ENCODE measurements at regions not wholly inside any gene's neighbourhood (a gene's known extent, or its start where the extent isn't known, plus 50 kb on each side); places are given as distances from the start of the nearest gene placed in this dataset.

DNA sequence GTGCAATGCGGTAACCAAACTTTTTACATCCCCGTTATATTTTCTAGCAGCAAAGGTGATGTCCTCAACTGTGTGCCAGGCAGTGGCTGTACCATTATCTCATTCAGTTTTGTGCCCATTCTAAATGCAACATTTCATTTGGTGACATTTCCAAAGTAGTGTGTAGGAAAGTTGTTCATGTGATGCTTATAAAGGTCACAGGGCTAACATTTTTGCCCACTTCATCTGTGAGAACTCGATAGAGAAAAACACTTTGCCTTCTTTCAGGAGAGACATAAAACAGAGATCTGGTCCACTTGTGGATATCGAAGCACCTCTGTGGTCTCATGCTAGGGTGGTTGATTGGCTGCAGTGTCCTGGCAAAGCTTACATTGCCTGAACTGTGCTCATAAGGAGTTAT lies 414.2 kb upstream of the PDE3A start:
- intact Hi-C loops (cut with micrococcal nuclease), result no loop called here
- H3K4ac ChIP-seq (ENCODE audit: low read depth, low read length), result no peak overlapping the region
- no peak overlapping the region for H3K56ac ChIP-seq (ENCODE audit: extremely low read depth, insufficient read depth, low read length)
- no TSS peak for BruUV-seq (replicated peaks)
- no peaks in the 10 kb centered on the region for H3K9me3 ChIP-seq (ENCODE audit: control insufficient read depth, insufficient read depth, low read length)
- no peak overlapping the region for H4K5ac ChIP-seq (ENCODE audit: low read depth, low read length)
- H3K27ac ChIP-seq (ENCODE audit: insufficient read depth, low read length), result no peak overlapping the region
- no peak overlapping the region for H2AK9ac ChIP-seq (replicated peaks; ENCODE audit: low read depth, low read length, poor library complexity)
- H3K36me3 ChIP-seq (ENCODE audit: control insufficient read depth, insufficient read depth, low read length), result no peaks in the 10 kb centered on the region
- WGBS, 2 experiments (ENCODE audit: extremely low coverage in 2 of 2, insufficient read length in 1 of 2), result no CpG with 5 or more reads among the region's 4 CpGs
- H3K4me1 ChIP-seq (ENCODE audit: control insufficient read depth, insufficient read depth, low read length), result no peaks in the 10 kb centered on the region
- no peak overlapping the region for H3K14ac ChIP-seq (replicated peaks; ENCODE audit: low read depth, low read length)
- H2BK15ac ChIP-seq (ENCODE audit: low read depth, low read length), result no peak overlapping the region
- no peak overlapping the region for H3K4me3 ChIP-seq (ENCODE audit: insufficient read depth, low read depth, low read length)
- dilution Hi-C loops (cut with HindIII; ENCODE audit: low sequenced_read_pairs, unreplicated experiment), result no loop called here
- H3K9ac ChIP-seq (ENCODE audit: low read depth, low read length), result no peak overlapping the region
- H3K9me1 ChIP-seq (ENCODE audit: insufficient read depth, low read length), result no peaks in the 10 kb centered on the region
- no peak overlapping the region for H4K8ac ChIP-seq (ENCODE audit: low read depth in 2 of 2, low read length in 2 of 2)
- H3K79me1 ChIP-seq (ENCODE audit: low read depth in 1 of 2, low read length in 2 of 2), result no peaks in the 10 kb centered on the region
- in situ Hi-C loops (cut with MboI; ENCODE audit: low sequenced_read_pairs), result no loop called here
- no peaks in the 10 kb centered on the region for H4K20me1 ChIP-seq (ENCODE audit: insufficient read depth, low read length)
- no peak overlapping the region for H3K18ac ChIP-seq (ENCODE audit: low read depth, low read length)
- TF ChIP-seq RAD21 (IDR thresholded peaks at IDR 0.05; ENCODE audit: low read length) (no peak), SMC3 (IDR thresholded peaks at IDR 0.05; ENCODE audit: low read depth, low read length) (no peak), MAFK (IDR thresholded peaks at IDR 0.05; ENCODE audit: low read depth, low read length) (no peak), POLR2A (IDR thresholded peaks at IDR 0.05; ENCODE audit: low read depth, low read length) (no peak), CEBPB (IDR thresholded peaks at IDR 0.05; ENCODE audit: low read depth, low read length) (no peak), MXI1 (IDR thresholded peaks at IDR 0.05; ENCODE audit: borderline replicate concordance, low read depth, low read length) (no peak), RFX5 (IDR thresholded peaks at IDR 0.05; ENCODE audit: low read depth, low read length) (no peak), CHD1 (IDR thresholded peaks at IDR 0.05; ENCODE audit: low read depth, low read length) (no peak)
- TF ChIP-seq, protein P1, sequence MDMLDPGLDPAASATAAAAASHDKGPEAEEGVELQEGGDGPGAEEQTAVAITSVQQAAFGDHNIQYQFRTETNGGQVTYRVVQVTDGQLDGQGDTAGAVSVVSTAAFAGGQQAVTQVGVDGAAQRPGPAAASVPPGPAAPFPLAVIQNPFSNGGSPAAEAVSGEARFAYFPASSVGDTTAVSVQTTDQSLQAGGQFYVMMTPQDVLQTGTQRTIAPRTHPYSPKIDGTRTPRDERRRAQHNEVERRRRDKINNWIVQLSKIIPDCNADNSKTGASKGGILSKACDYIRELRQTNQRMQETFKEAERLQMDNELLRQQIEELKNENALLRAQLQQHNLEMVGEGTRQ (IDR thresholded peaks at IDR 0.05; ENCODE audit: low read depth, low read length), result no peak
- TF ChIP-seq, protein P2, sequence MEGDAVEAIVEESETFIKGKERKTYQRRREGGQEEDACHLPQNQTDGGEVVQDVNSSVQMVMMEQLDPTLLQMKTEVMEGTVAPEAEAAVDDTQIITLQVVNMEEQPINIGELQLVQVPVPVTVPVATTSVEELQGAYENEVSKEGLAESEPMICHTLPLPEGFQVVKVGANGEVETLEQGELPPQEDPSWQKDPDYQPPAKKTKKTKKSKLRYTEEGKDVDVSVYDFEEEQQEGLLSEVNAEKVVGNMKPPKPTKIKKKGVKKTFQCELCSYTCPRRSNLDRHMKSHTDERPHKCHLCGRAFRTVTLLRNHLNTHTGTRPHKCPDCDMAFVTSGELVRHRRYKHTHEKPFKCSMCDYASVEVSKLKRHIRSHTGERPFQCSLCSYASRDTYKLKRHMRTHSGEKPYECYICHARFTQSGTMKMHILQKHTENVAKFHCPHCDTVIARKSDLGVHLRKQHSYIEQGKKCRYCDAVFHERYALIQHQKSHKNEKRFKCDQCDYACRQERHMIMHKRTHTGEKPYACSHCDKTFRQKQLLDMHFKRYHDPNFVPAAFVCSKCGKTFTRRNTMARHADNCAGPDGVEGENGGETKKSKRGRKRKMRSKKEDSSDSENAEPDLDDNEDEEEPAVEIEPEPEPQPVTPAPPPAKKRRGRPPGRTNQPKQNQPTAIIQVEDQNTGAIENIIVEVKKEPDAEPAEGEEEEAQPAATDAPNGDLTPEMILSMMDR (conservative IDR thresholded peaks at IDR 0.05; ENCODE audit: low read depth, low read length), result no peak
- H2AK5ac ChIP-seq (ENCODE audit: low read depth, low read length), result no peak overlapping the region
- no peak overlapping the region for H2BK120ac ChIP-seq (ENCODE audit: low read depth, low read length)
- ATAC-seq (ENCODE audit: low read depth) (no peak), DNase-seq (no peak)
- no peaks in the 10 kb centered on the region for H3K27me3 ChIP-seq (ENCODE audit: control insufficient read depth, insufficient read depth, low read length)
- CTCF ChIA-PET, result no interaction called here
- no peak overlapping the region for H3K4me2 ChIP-seq (ENCODE audit: low read depth, low read length)
- no peak overlapping the region; the same call in 1 of the 2 replicates for H3K23ac ChIP-seq (ENCODE audit: low read depth, low read length)
- H2BK20ac ChIP-seq (ENCODE audit: low read depth, low read length), result no peak overlapping the region
- no peak overlapping the region for H4K91ac ChIP-seq (ENCODE audit: insufficient read depth, low read depth, low read length)
- H2AFZ ChIP-seq (replicated peaks; ENCODE audit: low read length, poor library complexity), result no peak overlapping the region
- POLR2A ChIA-PET (ENCODE audit: unreplicated experiment), result no interaction called here
- no peak overlapping the region for H2BK5ac ChIP-seq (ENCODE audit: low read depth, low read length, poor library complexity, severe bottlenecking)
